ENCODE measurements at regions not wholly inside any gene's neighbourhood (a gene's known extent, or its start where the extent isn't known, plus 50 kb on each side); places are given as distances from the start of the nearest gene placed in this dataset.
"Not testable (repeated sequence)": the region's sequence is repeated elsewhere in the genome, so short reads cannot be mapped to it uniquely, and the experiment has no call there.

DNA sequence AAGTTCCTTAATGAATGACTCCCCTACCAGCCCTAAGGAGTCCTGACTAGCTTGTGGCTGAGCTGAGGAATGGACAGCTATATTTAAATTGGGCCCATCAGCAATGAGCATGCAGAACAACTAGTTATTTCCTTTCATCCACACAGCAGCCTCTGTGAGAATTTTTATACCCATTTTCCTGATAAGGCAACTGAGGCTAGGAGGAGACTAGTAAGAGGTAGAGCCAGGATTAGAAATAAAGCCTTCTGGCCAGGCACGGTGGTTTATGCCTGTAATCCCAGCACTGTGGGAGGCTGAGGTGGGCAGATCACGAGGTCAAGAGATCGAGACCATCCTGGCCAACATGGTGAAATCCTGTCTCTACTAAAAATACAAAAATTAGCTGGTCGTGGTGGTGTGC lies 55.9 kb upstream of the CYRIA start:
- H2AFZ ChIP-seq (ENCODE audit: control insufficient read depth, low read depth, low read length); H3K4me2 ChIP-seq (ENCODE audit: control insufficient read depth, insufficient read depth); H3K9me3 ChIP-seq (replicated peaks; ENCODE audit: control insufficient read depth, insufficient read depth, low read length); BruUV-seq (replicated peaks); H3K4me1 ChIP-seq (ENCODE audit: control insufficient read depth, insufficient read depth, low read length); ATAC-seq; H3K4me3 ChIP-seq; H3K36me3 ChIP-seq (ENCODE audit: control insufficient read depth in 2 of 2, insufficient read depth in 2 of 2, low read length in 1 of 2); H4K20me1 ChIP-seq (ENCODE audit: control insufficient read depth, insufficient read depth); intact Hi-C loops (cut with micrococcal nuclease; ENCODE audit: unreplicated experiment); H3K27ac ChIP-seq (ENCODE audit: control insufficient read depth, insufficient read depth); H3K79me2 ChIP-seq (ENCODE audit: control insufficient read depth, insufficient read depth, low read length); FAIRE-seq; H3K9ac ChIP-seq (ENCODE audit: control insufficient read depth, insufficient read depth, low read length); DNase-seq (ENCODE audit: low read depth, low spot score); H3K27me3 ChIP-seq (replicated peaks in 1 of 2; ENCODE audit: control insufficient read depth in 2 of 2, insufficient read depth in 2 of 2, low read length in 1 of 2); in situ Hi-C loops (cut with MboI): not testable (repeated sequence)
- ChIA-PET POLR2A (interaction anchor here (1.0 kb wide), 1 partner anchor 53 kb away, joined by 3 read pairs; no protein-coding TSS in a partner anchor), SMC1A (ENCODE audit: uncharacterized antibody, unreplicated experiment) (interaction anchor here (0.6 to 14.4 kb wide), 3 partner anchors 66 to 985 kb away, joined by 3 to 141 read pairs (median 3); no protein-coding TSS in a partner anchor), CTCF (interaction anchor here (0.6 to 1.1 kb wide), 3 partner anchors 38 to 107 kb away, joined by 3 to 4 read pairs (median 3); no protein-coding TSS in a partner anchor), RAD21 (ENCODE audit: unreplicated experiment) (interaction anchor here (12.5 kb wide), 1 partner anchor 65 kb away, joined by 156 read pairs; no protein-coding TSS in a partner anchor)
- 36% methylated on average over 4 of the region's 4 CpGs for WGBS (ENCODE audit: insufficient coverage, insufficient replicate concordance, low lambda C conversion rate, missing lambda C conversion rate)

DNA sequence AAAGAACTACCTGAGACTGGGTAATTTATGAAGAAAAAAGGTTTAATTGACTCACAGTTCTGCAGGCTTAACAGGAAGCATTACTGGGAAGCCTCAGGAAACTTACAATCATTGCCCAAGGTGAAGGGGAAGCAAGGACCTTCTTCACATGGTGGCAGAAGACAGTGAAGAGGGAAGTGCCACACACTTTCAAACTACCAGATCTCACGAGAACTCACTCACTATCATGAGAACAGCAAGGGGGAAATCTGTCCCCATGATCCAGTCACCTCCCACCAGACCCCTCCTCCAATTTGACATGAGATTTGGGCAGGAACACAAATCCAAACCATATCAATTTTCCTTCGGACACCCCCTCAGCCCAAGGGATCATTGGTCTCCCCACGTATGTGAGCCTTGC lies 55.1 kb upstream of the CYRIA start:
- not testable (repeated sequence) for BruUV-seq (replicated peaks); DNase-seq (ENCODE audit: low read depth, low spot score)

More for the DNA sequence above, 55.1 kb upstream of the CYRIA start:
- H3K36me3 ChIP-seq (ENCODE audit: control insufficient read depth in 2 of 2, insufficient read depth in 2 of 2, low read length in 1 of 2); ATAC-seq; H3K4me2 ChIP-seq (ENCODE audit: control insufficient read depth, insufficient read depth); H3K9me3 ChIP-seq (replicated peaks; ENCODE audit: control insufficient read depth, insufficient read depth, low read length); H3K4me3 ChIP-seq; intact Hi-C loops (cut with micrococcal nuclease; ENCODE audit: unreplicated experiment); H3K27me3 ChIP-seq (replicated peaks in 1 of 2; ENCODE audit: control insufficient read depth in 2 of 2, insufficient read depth in 2 of 2, low read length in 1 of 2); FAIRE-seq; H3K4me1 ChIP-seq (ENCODE audit: control insufficient read depth, insufficient read depth, low read length); H3K9ac ChIP-seq (ENCODE audit: control insufficient read depth, insufficient read depth, low read length); H3K79me2 ChIP-seq (ENCODE audit: control insufficient read depth, insufficient read depth, low read length); H2AFZ ChIP-seq (ENCODE audit: control insufficient read depth, low read depth, low read length); in situ Hi-C loops (cut with MboI); H4K20me1 ChIP-seq (ENCODE audit: control insufficient read depth, insufficient read depth); H3K27ac ChIP-seq (ENCODE audit: control insufficient read depth, insufficient read depth): not testable (repeated sequence)
- 22% methylated on average over 3 of the region's 3 CpGs for WGBS (ENCODE audit: insufficient coverage, insufficient replicate concordance, low lambda C conversion rate, missing lambda C conversion rate)
- RAD21 ChIA-PET (ENCODE audit: unreplicated experiment): interaction anchor here (12.5 kb wide), 1 partner anchor 65 kb away, joined by 156 read pairs; no protein-coding TSS in a partner anchor
- CTCF ChIA-PET: interaction anchor here (0.6 to 1.1 kb wide), 3 partner anchors 37 to 90 kb away, joined by 3 to 4 read pairs (median 3); no protein-coding TSS in a partner anchor
- POLR2A ChIA-PET: interaction anchor here (1.0 kb wide), 1 partner anchor 52 kb away, joined by 3 read pairs; no protein-coding TSS in a partner anchor
- SMC1A ChIA-PET (ENCODE audit: uncharacterized antibody, unreplicated experiment): interaction anchor here (0.6 to 14.4 kb wide), 4 partner anchors 58 to 986 kb away, joined by 3 to 141 read pairs (median 12); no protein-coding TSS in a partner anchor
